ENCODE measurements at regions not wholly inside any gene's neighbourhood (a gene's known extent, or its start where the extent isn't known, plus 50 kb on each side); places are given as distances from the start of the nearest gene placed in this dataset.

DNA sequence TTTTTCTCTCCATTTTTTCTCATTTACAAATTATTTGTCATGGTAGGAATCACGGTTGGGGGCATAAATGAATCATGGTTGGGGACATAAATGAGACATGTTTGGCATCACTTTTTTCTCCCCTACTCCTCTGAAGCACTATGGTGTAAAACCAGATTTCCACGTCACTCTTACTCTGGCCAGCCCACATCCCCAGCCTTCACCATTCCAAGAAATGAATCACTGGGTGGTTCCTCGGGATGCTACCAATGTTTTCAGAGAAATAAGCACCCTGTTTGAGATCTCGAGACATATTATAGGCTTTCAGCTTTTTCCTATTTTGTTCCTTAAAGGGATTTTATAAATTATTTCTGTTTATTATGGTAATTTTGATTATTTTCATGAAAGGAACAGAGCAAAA is 155.0 kb upstream of the SLC8A1 start:
- no peak overlapping the region for H3K4me3 ChIP-seq (ENCODE audit: low read length)
- no peaks in the 10 kb centered on the region for H3K79me2 ChIP-seq (ENCODE audit: low read length)
- H3K9me2 ChIP-seq (replicated peaks; ENCODE audit: insufficient read depth, low read length) = no peaks in the 10 kb centered on the region
- no peaks in the 10 kb centered on the region for H3K36me3 ChIP-seq (replicated peaks; ENCODE audit: insufficient read depth, low read length)
- no peaks in the 10 kb centered on the region for H3F3A ChIP-seq (ENCODE audit: insufficient read depth, low read length)
- no peak overlapping the region for H3K9ac ChIP-seq (ENCODE audit: low read length)
- H4K20me1 ChIP-seq (ENCODE audit: insufficient read depth, low read length) = no peaks in the 10 kb centered on the region
- no peak for DNase-seq
- H3K4me2 ChIP-seq (ENCODE audit: low read depth, low read length) = no peak overlapping the region
- H2AFZ ChIP-seq (ENCODE audit: low read length) = no peak overlapping the region
- TF ChIP-seq EZH2phosphoT487 (IDR thresholded peaks at IDR 0.05; ENCODE audit: low read length) (no peak), EZH2 (optimal IDR thresholded peaks at IDR 0.05; ENCODE audit: low read depth, low read length) (no peak)
- TF ChIP-seq, protein P1, sequence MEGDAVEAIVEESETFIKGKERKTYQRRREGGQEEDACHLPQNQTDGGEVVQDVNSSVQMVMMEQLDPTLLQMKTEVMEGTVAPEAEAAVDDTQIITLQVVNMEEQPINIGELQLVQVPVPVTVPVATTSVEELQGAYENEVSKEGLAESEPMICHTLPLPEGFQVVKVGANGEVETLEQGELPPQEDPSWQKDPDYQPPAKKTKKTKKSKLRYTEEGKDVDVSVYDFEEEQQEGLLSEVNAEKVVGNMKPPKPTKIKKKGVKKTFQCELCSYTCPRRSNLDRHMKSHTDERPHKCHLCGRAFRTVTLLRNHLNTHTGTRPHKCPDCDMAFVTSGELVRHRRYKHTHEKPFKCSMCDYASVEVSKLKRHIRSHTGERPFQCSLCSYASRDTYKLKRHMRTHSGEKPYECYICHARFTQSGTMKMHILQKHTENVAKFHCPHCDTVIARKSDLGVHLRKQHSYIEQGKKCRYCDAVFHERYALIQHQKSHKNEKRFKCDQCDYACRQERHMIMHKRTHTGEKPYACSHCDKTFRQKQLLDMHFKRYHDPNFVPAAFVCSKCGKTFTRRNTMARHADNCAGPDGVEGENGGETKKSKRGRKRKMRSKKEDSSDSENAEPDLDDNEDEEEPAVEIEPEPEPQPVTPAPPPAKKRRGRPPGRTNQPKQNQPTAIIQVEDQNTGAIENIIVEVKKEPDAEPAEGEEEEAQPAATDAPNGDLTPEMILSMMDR (IDR thresholded peaks at IDR 0.05; ENCODE audit: low read length) = no peak
- no peaks in the 10 kb centered on the region for H3K9me3 ChIP-seq (replicated peaks; ENCODE audit: insufficient read depth, low read length)
- no peaks in the 10 kb centered on the region for H3K4me1 ChIP-seq (ENCODE audit: low read length)
- no peaks in the 10 kb centered on the region for H3K27me3 ChIP-seq (replicated peaks; ENCODE audit: insufficient read depth, low read length)
- no peak overlapping the region for H3K27ac ChIP-seq (ENCODE audit: low read length)

DNA sequence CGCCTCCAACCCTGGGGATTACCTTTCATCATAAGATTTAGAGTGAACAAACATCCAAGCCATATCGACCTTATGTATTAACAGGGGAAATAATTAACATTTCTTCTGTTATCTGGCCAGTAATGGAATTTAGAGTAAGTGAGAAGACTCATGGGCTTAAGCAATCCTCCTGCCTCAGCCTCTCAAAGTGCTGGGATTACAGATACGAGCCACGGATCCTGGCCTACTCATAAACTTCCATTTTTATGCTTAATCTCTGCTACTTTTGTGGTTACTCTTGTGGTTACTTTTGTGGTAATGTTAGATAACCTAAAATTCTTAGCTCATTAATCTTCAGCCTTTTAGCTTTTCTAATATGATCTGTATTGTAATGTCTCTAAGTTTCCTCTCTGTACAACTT is 159.3 kb upstream of the SLC8A1 start:
- no peak for DNase-seq
- TF ChIP-seq, protein P1 (IDR thresholded peaks at IDR 0.05; ENCODE audit: low read length) = no peak
- TF ChIP-seq EZH2phosphoT487 (IDR thresholded peaks at IDR 0.05; ENCODE audit: low read length) = no peak
- TF ChIP-seq EZH2 (optimal IDR thresholded peaks at IDR 0.05; ENCODE audit: low read depth, low read length) = no peak
- Histone ChIP-seq H2AFZ (ENCODE audit: low read length) (no peak overlapping the region), H3K4me1 (ENCODE audit: low read length) (no peaks in the 10 kb centered on the region), H3K27me3 (replicated peaks; ENCODE audit: insufficient read depth, low read length) (no peaks in the 10 kb centered on the region), H3K36me3 (replicated peaks; ENCODE audit: insufficient read depth, low read length) (no peaks in the 10 kb centered on the region), H3F3A (ENCODE audit: insufficient read depth, low read length) (no peaks in the 10 kb centered on the region), H4K20me1 (ENCODE audit: insufficient read depth, low read length) (no peaks in the 10 kb centered on the region), H3K79me2 (ENCODE audit: low read length) (no peaks in the 10 kb centered on the region), H3K9me3 (replicated peaks; ENCODE audit: insufficient read depth, low read length) (no peaks in the 10 kb centered on the region), H3K4me3 (ENCODE audit: low read length) (no peak overlapping the region), H3K27ac (ENCODE audit: low read length) (no peak overlapping the region), H3K4me2 (ENCODE audit: low read depth, low read length) (no peak overlapping the region), H3K9ac (ENCODE audit: low read length) (no peak overlapping the region), H3K9me2 (replicated peaks; ENCODE audit: insufficient read depth, low read length) (no peaks in the 10 kb centered on the region)

DNA sequence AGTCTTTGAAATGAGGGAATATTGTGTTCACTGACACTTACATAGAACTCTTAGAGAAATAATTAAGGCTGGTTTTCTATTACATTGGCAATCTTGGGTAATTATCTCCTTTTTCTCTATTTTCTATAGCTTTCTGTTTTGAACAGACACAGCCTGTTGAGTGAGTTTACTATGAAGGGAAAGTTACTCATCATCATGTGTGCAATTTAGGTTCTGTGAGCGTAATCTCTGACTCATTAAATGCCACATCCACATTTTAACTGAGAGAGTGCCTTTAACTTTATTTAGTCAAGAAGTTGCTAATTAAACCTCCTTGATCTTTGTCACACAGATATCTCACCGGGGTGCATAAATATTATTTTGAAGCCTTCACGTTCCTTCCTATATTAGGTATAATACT is 174.0 kb upstream of the SLC8A1 start:
- Histone ChIP-seq H3K4me3 (ENCODE audit: low read length) (no peak overlapping the region), H3K27me3 (replicated peaks; ENCODE audit: insufficient read depth, low read length) (no peaks in the 10 kb centered on the region), H3F3A (ENCODE audit: insufficient read depth, low read length) (no peaks in the 10 kb centered on the region), H3K36me3 (replicated peaks; ENCODE audit: insufficient read depth, low read length) (no peaks in the 10 kb centered on the region), H3K4me1 (ENCODE audit: low read length) (no peaks in the 10 kb centered on the region), H3K9me2 (replicated peaks; ENCODE audit: insufficient read depth, low read length) (no peaks in the 10 kb centered on the region), H3K4me2 (ENCODE audit: low read depth, low read length) (no peak overlapping the region), H3K27ac (ENCODE audit: low read length) (no peak overlapping the region), H4K20me1 (ENCODE audit: insufficient read depth, low read length) (no peaks in the 10 kb centered on the region), H3K9ac (ENCODE audit: low read length) (no peak overlapping the region), H2AFZ (ENCODE audit: low read length) (no peak overlapping the region), H3K9me3 (replicated peaks; ENCODE audit: insufficient read depth, low read length) (no peaks in the 10 kb centered on the region), H3K79me2 (ENCODE audit: low read length) (no peaks in the 10 kb centered on the region)
- DNase-seq = no peak
- TF ChIP-seq, protein P1 (IDR thresholded peaks at IDR 0.05; ENCODE audit: low read length) = no peak
- TF ChIP-seq EZH2phosphoT487 (IDR thresholded peaks at IDR 0.05; ENCODE audit: low read length) = no peak
- TF ChIP-seq EZH2 (optimal IDR thresholded peaks at IDR 0.05; ENCODE audit: low read depth, low read length) = no peak

Measured in MM.1S (cell line).